Mesenchymal stem cell (in vitro differentiated cells and primary cell): ENCODE measurements at regions not wholly inside any gene's neighbourhood (a gene's known extent, or its start where the extent isn't known, plus 50 kb on each side); places are given as distances from the start of the nearest gene placed in this dataset.

ENCODE experiments used
- DNase-seq: peaks from one replicate; pipeline ENCODE4 v3.0.0-alpha.2; 2013
- H2AFZ ChIP-seq: one replicate; pipeline ENCODE4 v1.6.1; 2013; ENCODE audit warnings: low read depth, mild to moderate bottlenecking, control low read depth, inconsistent platforms, low read length, moderate library complexity
- H2AK5ac ChIP-seq: 2 replicates; pipeline ENCODE4 v1.6.1; 2013; ENCODE audit warnings: low read length, moderate library complexity, mild to moderate bottlenecking, inconsistent platforms; ENCODE audit not compliant: severe bottlenecking
- H2BK120ac ChIP-seq: one replicate; pipeline ENCODE4 v1.6.1; 2013; ENCODE audit warnings: low read depth, mild to moderate bottlenecking, inconsistent platforms, low read length, moderate library complexity
- H2BK12ac ChIP-seq, 2 experiments: one replicate each; pipeline ENCODE4 v1.6.1; 2013; ENCODE audit warnings: inconsistent platforms in 2 of 2, low read length in 2 of 2, mild to moderate bottlenecking in 2 of 2, moderate library complexity in 2 of 2, control low read depth in 1 of 2
- H2BK15ac ChIP-seq: one replicate; pipeline ENCODE4 v1.6.1; 2013; ENCODE audit warnings: mild to moderate bottlenecking, low read depth, inconsistent platforms; ENCODE audit not compliant: poor library complexity, severe bottlenecking
- H2BK5ac ChIP-seq: 2 replicates; pipeline ENCODE4 v1.6.1; 2013; ENCODE audit warnings: low read depth, mild to moderate bottlenecking, low read length, control low read depth, inconsistent platforms; ENCODE audit not compliant: poor library complexity, severe bottlenecking
- H3K14ac ChIP-seq, 2 experiments: one replicate each; pipeline ENCODE4 v1.6.1; 2013; ENCODE audit warnings: inconsistent platforms in 2 of 2, low read length in 2 of 2, control low read depth in 1 of 2, mild to moderate bottlenecking in 1 of 2, moderate library complexity in 1 of 2
- H3K18ac ChIP-seq, 2 experiments: one replicate each; pipeline ENCODE4 v1.6.1; 2013; ENCODE audit warnings: inconsistent platforms in 2 of 2, low read length in 2 of 2, control low read depth in 1 of 2, low read depth in 1 of 2, mild to moderate bottlenecking in 1 of 2
- H3K23ac ChIP-seq, 2 experiments: one replicate each; pipeline ENCODE4 v1.6.1; 2013; ENCODE audit warnings: inconsistent platforms in 2 of 2, low read length in 2 of 2, mild to moderate bottlenecking in 2 of 2, moderate library complexity in 2 of 2, control low read depth in 1 of 2
- H3K27ac ChIP-seq: 2 replicates; pipeline ENCODE4 v1.5.1; 2013; ENCODE audit warnings: mild to moderate bottlenecking, moderate library complexity, low read length, control low read depth, inconsistent platforms; ENCODE audit not compliant: poor library complexity, severe bottlenecking
- H3K27me3 ChIP-seq, 2 experiments: 2 replicates each; pipeline versions ENCODE4 v1.6.1 to v1.7.0; 2013; ENCODE audit warnings: low read length in 2 of 2, mild to moderate bottlenecking in 2 of 2, moderate library complexity in 2 of 2, control low read depth in 1 of 2, inconsistent platforms in 1 of 2; ENCODE audit not compliant: control insufficient read depth in 1 of 2, insufficient read depth in 1 of 2
- H3K36me3 ChIP-seq, 2 experiments: 2 replicates each; pipeline versions ENCODE4 v1.6.1 to v1.7.0; 2013; ENCODE audit warnings: low read length in 2 of 2, control low read depth in 1 of 2, inconsistent platforms in 1 of 2, low read depth in 1 of 2, mild to moderate bottlenecking in 1 of 2; ENCODE audit not compliant: insufficient read depth in 2 of 2, control insufficient read depth in 1 of 2
- H3K4ac ChIP-seq, 2 experiments: one replicate each; pipeline ENCODE4 v1.6.1; 2013; ENCODE audit warnings: inconsistent platforms in 2 of 2, low read length in 2 of 2, mild to moderate bottlenecking in 2 of 2, moderate library complexity in 2 of 2, control low read depth in 1 of 2, low read depth in 1 of 2
- H3K4me1 ChIP-seq: 2 replicates; pipeline ENCODE4 v1.6.1; 2013; ENCODE audit warnings: low read depth, low read length, control low read depth; ENCODE audit not compliant: control insufficient read depth, insufficient read depth
- H3K4me2 ChIP-seq: 2 replicates; pipeline ENCODE4 v1.6.1; 2013; ENCODE audit warnings: low read length, mild to moderate bottlenecking, inconsistent platforms; ENCODE audit not compliant: poor library complexity, severe bottlenecking
- H3K4me3 ChIP-seq, 2 experiments: 2 replicates each; pipeline versions ENCODE4 v1.5.1 to v1.7.0; 2013; ENCODE audit warnings: low read length in 2 of 2, mild to moderate bottlenecking in 2 of 2, control low read depth in 1 of 2, low read depth in 1 of 2; ENCODE audit not compliant: insufficient read depth in 1 of 2
- H3K79me1 ChIP-seq: replicated peaks from 2 replicates; pipeline ENCODE4 v1.6.1; 2013; ENCODE audit warnings: mild to moderate bottlenecking, control low read depth, low read length, inconsistent platforms; ENCODE audit not compliant: poor library complexity, severe bottlenecking
- H3K9ac ChIP-seq: 2 replicates; pipeline ENCODE4 v1.7.0; 2013; ENCODE audit warnings: mild to moderate bottlenecking, low read length, moderate library complexity
- H3K9me3 ChIP-seq: 2 replicates; pipeline ENCODE4 v1.7.0; 2013; ENCODE audit warnings: mild to moderate bottlenecking, low read length; ENCODE audit not compliant: control insufficient read depth
- H4K8ac ChIP-seq: one replicate; pipeline ENCODE4 v1.6.1; 2013; ENCODE audit warnings: inconsistent platforms, mild to moderate bottlenecking, low read length, moderate library complexity
- H4K91ac ChIP-seq: one replicate; pipeline ENCODE4 v1.6.1; 2013; ENCODE audit warnings: mild to moderate bottlenecking, low read length, inconsistent platforms
- WGBS: methylation state at CpG from one replicate; pipeline ENCODE4 v1.1.7; 2013; ENCODE audit warnings: mixed read lengths; 5-methylcytosine and 5-hydroxymethylcytosine counted together

GRCh38 chr6:5946701-5947100 lies 60.0 kb downstream of the NRN1 start:
- H3K23ac ChIP-seq, result no peak overlapping the region
- H3K4ac ChIP-seq, result no peak overlapping the region
- H3K14ac ChIP-seq, result no peak overlapping the region
- H2BK5ac ChIP-seq, result no peak overlapping the region
- H3K27ac ChIP-seq, result no peak overlapping the region
- H2AK5ac ChIP-seq, result no peak overlapping the region
- peaks cover 38% of the 10 kb centered on the region for H3K9me3 ChIP-seq
- H3K4me1 ChIP-seq, result no peaks in the 10 kb centered on the region
- H2BK15ac ChIP-seq, result no peak overlapping the region
- H4K91ac ChIP-seq, result no peak overlapping the region
- H2AFZ ChIP-seq, result no peak overlapping the region
- no peak overlapping the region for H4K8ac ChIP-seq
- no peaks in the 10 kb centered on the region for H3K27me3 ChIP-seq
- H3K79me1 ChIP-seq, result no peaks in the 10 kb centered on the region
- no peak overlapping the region for H2BK120ac ChIP-seq
- H3K18ac ChIP-seq, result no peak overlapping the region
- DNase-seq, result no peak
- no peak overlapping the region for H3K4me3 ChIP-seq
- no peak overlapping the region for H3K4me2 ChIP-seq
- no peak overlapping the region for H2BK12ac ChIP-seq
- no peaks in the 10 kb centered on the region for H3K36me3 ChIP-seq
- 37% methylated on average over 2 of the region's 2 CpGs for WGBS
- H3K9ac ChIP-seq, result no peak overlapping the region

DNA sequence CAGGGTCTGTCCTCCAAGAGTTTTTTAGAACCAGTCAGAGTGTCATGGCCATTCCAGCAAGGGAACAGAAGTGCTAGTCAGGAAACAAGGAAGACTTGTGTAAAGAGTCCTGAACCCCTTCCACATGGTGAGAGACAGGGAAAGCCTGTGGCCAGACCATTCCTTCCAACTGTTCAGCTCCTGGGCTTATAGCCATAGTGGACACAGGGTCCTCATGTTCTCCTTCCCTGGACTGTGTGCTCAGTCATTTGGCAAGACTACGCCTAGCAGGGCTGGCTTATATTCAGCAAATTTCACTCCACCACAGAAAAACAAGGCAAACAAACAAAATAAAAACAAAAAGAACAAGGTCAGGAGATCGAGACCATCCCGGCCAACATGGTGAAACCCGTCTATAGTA lies 60.5 kb downstream of the NRN1 start:
- Histone ChIP-seq H3K36me3 (no peaks in the 10 kb centered on the region), H3K79me1 (no peaks in the 10 kb centered on the region), H3K4me3 (no peak overlapping the region), H2AK5ac (no peak overlapping the region), H2BK12ac (no peak overlapping the region), H3K4me1 (no peaks in the 10 kb centered on the region), H3K27me3 (no peaks in the 10 kb centered on the region), H3K23ac (no peak overlapping the region), H3K18ac (no peak overlapping the region), H4K8ac (no peak overlapping the region), H4K91ac (no peak overlapping the region), H3K27ac (no peak overlapping the region), H3K4ac (no peak overlapping the region), H3K9ac (no peak overlapping the region), H3K4me2 (no peak overlapping the region), H2BK15ac (no peak overlapping the region), H2BK120ac (no peak overlapping the region), H2AFZ (no peak overlapping the region), H2BK5ac (no peak overlapping the region), H3K14ac (no peak overlapping the region), H3K9me3 (peaks cover 38% of the 10 kb centered on the region)
- DNase-seq, result no peak
- 86% methylated on average over 4 of the region's 4 CpGs for WGBS

DNA sequence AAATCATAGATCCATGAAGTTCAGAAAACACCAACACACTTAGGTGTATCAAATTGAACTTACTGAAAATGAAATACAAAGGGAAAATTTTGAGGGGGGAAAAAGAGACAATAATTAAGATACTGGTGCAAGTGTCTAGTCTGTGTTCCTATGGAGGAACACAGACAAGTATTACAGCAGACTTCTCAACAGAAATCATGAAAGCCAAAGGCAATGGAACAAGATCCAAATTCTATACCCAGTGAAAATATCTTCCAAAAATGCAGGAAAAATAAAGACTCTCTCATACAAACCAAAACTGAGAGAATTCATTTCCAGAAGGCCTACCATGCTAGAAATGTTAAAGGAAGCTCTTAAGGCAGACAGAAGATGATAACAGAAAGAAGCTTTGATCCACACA lies 63.1 kb downstream of the NRN1 start:
- peaks cover 38% of the 10 kb centered on the region for H3K9me3 ChIP-seq

DNA sequence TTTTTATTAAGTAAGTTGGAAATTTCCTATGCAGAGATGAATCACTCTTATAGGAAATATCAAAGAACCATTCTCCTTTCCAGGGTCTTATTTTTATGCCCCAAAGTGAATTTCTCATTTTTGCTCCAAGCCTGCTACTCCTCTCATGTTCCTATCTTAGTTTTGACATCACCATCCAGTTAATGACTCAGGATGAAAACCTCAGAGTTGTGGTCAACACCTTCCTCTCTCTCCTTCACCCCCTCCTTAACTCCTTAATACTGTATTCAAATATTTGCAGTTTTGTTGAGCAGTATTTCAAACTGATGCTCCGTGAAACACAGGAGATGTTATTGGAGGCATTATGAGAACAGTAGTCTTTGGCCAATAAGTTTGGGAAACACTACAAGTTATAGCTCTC lies 64.1 kb downstream of the NRN1 start:
- no peak overlapping the region for H2BK15ac ChIP-seq
- no peak overlapping the region for H3K9ac ChIP-seq
- H3K36me3 ChIP-seq, result no peaks in the 10 kb centered on the region
- H3K4me2 ChIP-seq, result no peak overlapping the region
- H2BK12ac ChIP-seq, result no peak overlapping the region
- no peaks in the 10 kb centered on the region for H3K4me1 ChIP-seq
- no peak overlapping the region for H3K23ac ChIP-seq
- no peak for DNase-seq
- H3K9me3 ChIP-seq, result peaks cover 35% of the 10 kb centered on the region
- no peaks in the 10 kb centered on the region for H3K27me3 ChIP-seq
- H3K4me3 ChIP-seq, result no peak overlapping the region
- H3K18ac ChIP-seq, result no peak overlapping the region
- H2AK5ac ChIP-seq, result no peak overlapping the region
- no CpG with 5 or more reads among the region's 1 CpG for WGBS
- H3K14ac ChIP-seq, result no peak overlapping the region
- no peak overlapping the region for H3K4ac ChIP-seq
- no peak overlapping the region for H2AFZ ChIP-seq
- H3K27ac ChIP-seq, result no peak overlapping the region
- no peak overlapping the region for H2BK120ac ChIP-seq
- no peak overlapping the region for H4K8ac ChIP-seq
- H2BK5ac ChIP-seq, result no peak overlapping the region
- no peak overlapping the region for H4K91ac ChIP-seq
- no peaks in the 10 kb centered on the region for H3K79me1 ChIP-seq

More for the DNA sequence above, 63.1 kb downstream of the NRN1 start:
- H3K23ac ChIP-seq, result no peak overlapping the region
- H2AK5ac ChIP-seq, result no peak overlapping the region
- no peak overlapping the region for H2BK120ac ChIP-seq
- no peaks in the 10 kb centered on the region for H3K36me3 ChIP-seq
- DNase-seq, result no peak
- no peak overlapping the region for H2BK15ac ChIP-seq
- H4K91ac ChIP-seq, result no peak overlapping the region
- no peak overlapping the region for H3K9ac ChIP-seq
- H3K4me3 ChIP-seq, result no peak overlapping the region
- H2BK5ac ChIP-seq, result no peak overlapping the region
- H3K4me1 ChIP-seq, result no peaks in the 10 kb centered on the region
- no peak overlapping the region for H3K18ac ChIP-seq
- H3K4me2 ChIP-seq, result no peak overlapping the region
- no peak overlapping the region for H3K27ac ChIP-seq
- H2BK12ac ChIP-seq, result no peak overlapping the region
- H4K8ac ChIP-seq, result no peak overlapping the region
- H3K4ac ChIP-seq, result no peak overlapping the region
- H3K27me3 ChIP-seq, result no peaks in the 10 kb centered on the region
- H3K79me1 ChIP-seq, result no peaks in the 10 kb centered on the region
- no peak overlapping the region for H2AFZ ChIP-seq
- no peak overlapping the region for H3K14ac ChIP-seq
